ENCODE measurements at regions not wholly inside any gene's neighbourhood (a gene's known extent, or its start where the extent isn't known, plus 50 kb on each side); places are given as distances from the start of the nearest gene placed in this dataset.

DNA sequence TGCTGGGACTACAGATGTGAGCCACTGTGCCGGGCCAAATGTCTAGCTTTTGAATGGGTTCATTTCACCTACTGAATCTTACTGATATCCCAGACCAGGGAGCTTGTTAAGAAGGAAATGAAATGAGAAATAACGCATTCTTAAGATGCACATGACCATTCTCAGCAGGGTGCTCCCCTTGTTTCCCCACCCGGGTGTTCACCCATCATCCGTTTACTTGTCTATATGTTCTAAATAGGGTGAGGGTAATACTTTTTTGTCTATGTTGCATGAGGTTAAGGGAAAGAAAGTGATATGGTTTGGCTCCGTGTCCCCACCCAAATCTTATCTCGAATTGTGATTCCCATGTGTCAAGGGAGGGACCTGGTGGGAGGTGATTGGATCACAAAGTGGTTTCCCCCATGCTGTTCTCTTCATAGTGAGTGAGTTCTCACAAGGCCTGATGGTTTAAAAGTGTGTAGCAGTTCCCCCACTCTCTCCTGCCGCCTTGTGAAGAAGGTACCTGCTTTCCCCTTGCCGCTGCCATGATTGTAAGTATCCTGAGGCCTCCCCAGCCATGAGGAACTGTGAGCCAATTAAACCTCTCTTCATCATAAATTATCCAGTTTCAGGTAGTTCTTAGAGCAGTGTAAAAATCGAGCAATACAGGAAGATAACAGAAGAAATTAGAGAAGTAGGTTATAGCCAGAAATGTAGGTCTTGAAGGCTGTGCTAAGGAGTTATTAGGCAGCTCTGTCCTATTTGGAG, 129.1 kb downstream of the DDX1 start (continued):
- TF ChIP-seq RXRA (IDR thresholded peaks at IDR 0.05; ENCODE audit: insufficient read depth, low read depth, low read length), result no peak
- TF ChIP-seq PHF8 (conservative IDR thresholded peaks at IDR 0.05; ENCODE audit: low read depth, low read length), result no peak
- TF ChIP-seq HDAC2 (IDR thresholded peaks at IDR 0.05; ENCODE audit: borderline replicate concordance in 1 of 2, low read depth in 2 of 2, low read length in 2 of 2), result no peak
- TF ChIP-seq RNF2 (IDR thresholded peaks at IDR 0.05; ENCODE audit: borderline replicate concordance, low read depth, low read length, missing control alignments, poor library complexity, severe bottlenecking), result no peak
